Breast epithelium (tissue), 3 donors: ENCODE measurements at regions not wholly inside any gene's neighbourhood (a gene's known extent, or its start where the extent isn't known, plus 50 kb on each side); places are given as distances from the start of the nearest gene placed in this dataset.

ENCODE experiments used
- CTCF ChIP-seq, 3 donors: fragments of 450-650 bp; IDR thresholded peaks; one replicate each; pipeline ENCODE4 v1.5.1; 2016 to 2017; ENCODE audit warnings: antibody characterized with exemption in 3 of 3, mild to moderate bottlenecking in 3 of 3, moderate library complexity in 3 of 3
- POLR2A ChIP-seq: fragments of 450-650 bp; IDR thresholded peaks from one replicate; pipeline ENCODE4 v1.6.1; 2016; ENCODE audit warnings: antibody characterized with exemption, mild to moderate bottlenecking, moderate library complexity

- TF ChIP-seq POLR2A (no peak), CTCF (IDR thresholded peaks at IDR 0.05) (no peak)
Measured at GRCh38 chr9:87294126-87294525, 203.5 kb upstream of the DAPK1 start.
